ENCODE measurements at regions not wholly inside any gene's neighbourhood (a gene's known extent, or its start where the extent isn't known, plus 50 kb on each side); places are given as distances from the start of the nearest gene placed in this dataset.

- TF ChIP-seq, protein P1, sequence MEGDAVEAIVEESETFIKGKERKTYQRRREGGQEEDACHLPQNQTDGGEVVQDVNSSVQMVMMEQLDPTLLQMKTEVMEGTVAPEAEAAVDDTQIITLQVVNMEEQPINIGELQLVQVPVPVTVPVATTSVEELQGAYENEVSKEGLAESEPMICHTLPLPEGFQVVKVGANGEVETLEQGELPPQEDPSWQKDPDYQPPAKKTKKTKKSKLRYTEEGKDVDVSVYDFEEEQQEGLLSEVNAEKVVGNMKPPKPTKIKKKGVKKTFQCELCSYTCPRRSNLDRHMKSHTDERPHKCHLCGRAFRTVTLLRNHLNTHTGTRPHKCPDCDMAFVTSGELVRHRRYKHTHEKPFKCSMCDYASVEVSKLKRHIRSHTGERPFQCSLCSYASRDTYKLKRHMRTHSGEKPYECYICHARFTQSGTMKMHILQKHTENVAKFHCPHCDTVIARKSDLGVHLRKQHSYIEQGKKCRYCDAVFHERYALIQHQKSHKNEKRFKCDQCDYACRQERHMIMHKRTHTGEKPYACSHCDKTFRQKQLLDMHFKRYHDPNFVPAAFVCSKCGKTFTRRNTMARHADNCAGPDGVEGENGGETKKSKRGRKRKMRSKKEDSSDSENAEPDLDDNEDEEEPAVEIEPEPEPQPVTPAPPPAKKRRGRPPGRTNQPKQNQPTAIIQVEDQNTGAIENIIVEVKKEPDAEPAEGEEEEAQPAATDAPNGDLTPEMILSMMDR (optimal IDR thresholded peaks at IDR 0.05 in 1 of 3, IDR thresholded peaks at IDR 0.05 in 1 of 3, conservative IDR thresholded peaks at IDR 0.05 in 1 of 3; ENCODE audit: extremely low read depth in 1 of 3, insufficient read depth in 2 of 3, low read length in 3 of 3): no peak
- TF ChIP-seq EZH2 (IDR thresholded peaks at IDR 0.05; ENCODE audit: low read length): no peak
Measured at GRCh38 chr1:34366875-34367624, 190.3 kb downstream of the C1orf94 start.
